ENCODE measurements at regions not wholly inside any gene's neighbourhood (a gene's known extent, or its start where the extent isn't known, plus 50 kb on each side); places are given as distances from the start of the nearest gene placed in this dataset.

- DNase-seq (ENCODE audit: low spot score) = no peak
- in situ Hi-C loops (cut with MboI; ENCODE audit: low sequenced_read_pairs, unreplicated experiment) = no loop called here
- TF ChIP-seq, protein P1, sequence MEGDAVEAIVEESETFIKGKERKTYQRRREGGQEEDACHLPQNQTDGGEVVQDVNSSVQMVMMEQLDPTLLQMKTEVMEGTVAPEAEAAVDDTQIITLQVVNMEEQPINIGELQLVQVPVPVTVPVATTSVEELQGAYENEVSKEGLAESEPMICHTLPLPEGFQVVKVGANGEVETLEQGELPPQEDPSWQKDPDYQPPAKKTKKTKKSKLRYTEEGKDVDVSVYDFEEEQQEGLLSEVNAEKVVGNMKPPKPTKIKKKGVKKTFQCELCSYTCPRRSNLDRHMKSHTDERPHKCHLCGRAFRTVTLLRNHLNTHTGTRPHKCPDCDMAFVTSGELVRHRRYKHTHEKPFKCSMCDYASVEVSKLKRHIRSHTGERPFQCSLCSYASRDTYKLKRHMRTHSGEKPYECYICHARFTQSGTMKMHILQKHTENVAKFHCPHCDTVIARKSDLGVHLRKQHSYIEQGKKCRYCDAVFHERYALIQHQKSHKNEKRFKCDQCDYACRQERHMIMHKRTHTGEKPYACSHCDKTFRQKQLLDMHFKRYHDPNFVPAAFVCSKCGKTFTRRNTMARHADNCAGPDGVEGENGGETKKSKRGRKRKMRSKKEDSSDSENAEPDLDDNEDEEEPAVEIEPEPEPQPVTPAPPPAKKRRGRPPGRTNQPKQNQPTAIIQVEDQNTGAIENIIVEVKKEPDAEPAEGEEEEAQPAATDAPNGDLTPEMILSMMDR (IDR thresholded peaks at IDR 0.05; ENCODE audit: borderline replicate concordance, control extremely low read depth, extremely low read depth, insufficient read depth, missing control alignments) = no peak
These were observed 161.8 kb downstream of the KIF26A start for GRCh38 chr14:104299993-104300761.

DNA sequence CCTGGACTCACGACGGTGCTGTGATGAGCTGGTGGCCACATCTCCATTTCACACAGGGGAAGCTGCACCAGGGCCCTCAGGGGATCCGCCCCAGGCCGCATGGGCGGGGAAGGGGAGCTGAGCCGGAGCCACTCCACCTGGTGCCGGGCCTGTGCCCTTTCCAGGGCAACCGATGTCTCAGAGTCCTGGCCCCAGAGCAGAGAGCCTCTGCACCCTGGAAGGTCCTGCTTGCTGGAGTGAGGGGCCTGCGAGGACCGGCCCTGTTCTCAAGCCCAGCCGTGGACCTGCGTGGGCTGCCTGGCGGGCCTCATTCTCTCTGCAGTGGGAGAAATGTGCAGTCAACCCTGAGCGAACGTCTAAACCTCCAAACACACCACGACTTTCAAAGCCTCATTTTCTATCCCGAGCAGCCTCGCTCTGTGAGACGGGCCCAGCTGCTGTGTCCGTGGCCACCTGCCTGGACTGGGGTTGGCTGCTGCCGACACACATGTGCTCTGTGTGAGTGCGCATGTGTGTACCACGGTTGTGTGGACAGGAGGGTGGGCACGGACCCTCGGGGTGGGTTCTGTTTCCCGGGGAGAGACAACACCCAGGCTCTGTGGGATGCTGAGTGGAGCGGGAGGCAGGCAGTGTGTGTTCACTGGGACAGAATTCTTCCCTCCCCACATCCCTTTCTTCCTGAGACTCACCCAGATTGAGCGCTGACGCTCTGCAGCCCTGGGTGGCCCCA is 163.5 kb downstream of the KIF26A start:
- DNase-seq (ENCODE audit: low spot score) = no peak
- in situ Hi-C loops (cut with MboI; ENCODE audit: low sequenced_read_pairs, unreplicated experiment) = no loop called here
- TF ChIP-seq, protein P1 (IDR thresholded peaks at IDR 0.05; ENCODE audit: borderline replicate concordance, control extremely low read depth, extremely low read depth, insufficient read depth, missing control alignments) = no peak

DNA sequence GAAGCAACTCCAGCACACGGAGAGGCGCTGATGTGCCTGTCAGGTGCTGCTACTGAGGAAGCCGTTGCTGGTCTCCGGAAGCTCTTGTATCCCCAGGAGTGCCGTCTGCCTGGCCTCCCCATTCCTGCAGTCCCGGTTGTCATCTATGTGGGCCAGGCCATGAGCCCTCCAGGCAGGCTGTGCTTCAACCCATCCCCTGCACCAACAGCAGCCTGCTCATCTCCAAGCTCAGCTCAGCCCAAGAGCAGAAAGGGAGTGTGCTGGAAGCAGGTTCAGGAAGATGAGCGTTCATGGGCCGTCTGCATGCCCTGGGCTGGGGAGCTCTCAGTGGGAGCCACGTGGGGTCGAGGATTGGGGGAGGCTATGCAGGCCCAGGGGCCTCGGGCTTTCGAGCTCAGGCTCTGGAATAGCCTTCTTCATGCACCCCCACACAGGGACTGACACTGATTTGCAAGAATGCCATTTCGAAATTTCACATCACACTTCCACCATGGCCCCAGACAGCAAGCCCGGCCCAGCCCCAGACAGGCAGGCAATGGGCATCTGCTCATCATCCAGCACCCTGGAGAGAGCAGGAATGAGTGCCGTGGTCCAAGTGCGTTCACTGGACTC is 164.5 kb downstream of the KIF26A start:
- TF ChIP-seq, protein P1 (IDR thresholded peaks at IDR 0.05; ENCODE audit: borderline replicate concordance, control extremely low read depth, extremely low read depth, insufficient read depth, missing control alignments) = no peak
- DNase-seq (ENCODE audit: low spot score) = no peak
- in situ Hi-C loops (cut with MboI; ENCODE audit: low sequenced_read_pairs, unreplicated experiment) = no loop called here

- TF ChIP-seq, protein P1 (IDR thresholded peaks at IDR 0.05; ENCODE audit: borderline replicate concordance, control extremely low read depth, extremely low read depth, insufficient read depth, missing control alignments) = no peak
- in situ Hi-C loops (cut with MboI; ENCODE audit: low sequenced_read_pairs, unreplicated experiment) = no loop called here
- DNase-seq (ENCODE audit: low spot score) = no peak
These were observed 165.5 kb downstream of the KIF26A start for GRCh38 chr14:104303705-104304425.

GRCh38 chr14:104304451-104305351 is 166.3 kb downstream of the KIF26A start:
- in situ Hi-C loops (cut with MboI; ENCODE audit: low sequenced_read_pairs, unreplicated experiment) = no loop called here
- TF ChIP-seq, protein P1 (IDR thresholded peaks at IDR 0.05; ENCODE audit: borderline replicate concordance, control extremely low read depth, extremely low read depth, insufficient read depth, missing control alignments) = no peak
- DNase-seq (ENCODE audit: low spot score) = no peak
